ENCODE measurements at regions not wholly inside any gene's neighbourhood (a gene's known extent, or its start where the extent isn't known, plus 50 kb on each side); places are given as distances from the start of the nearest gene placed in this dataset.

- no peak for TF ChIP-seq CTCF (IDR thresholded peaks at IDR 0.05; ENCODE audit: poor library complexity)
- no peak for TF ChIP-seq EZH2 (IDR thresholded peaks at IDR 0.05; ENCODE audit: borderline replicate concordance)
- TF ChIP-seq EZH2phosphoT487 (IDR thresholded peaks at IDR 0.05; ENCODE audit: low read depth, severe bottlenecking, unreplicated experiment) = no peak
These were observed 249.3 kb downstream of the HAUS1 start for GRCh38 chr18:46353460-46353859.

All from hepatocyte (in vitro differentiated cells).